ENCODE measurements at regions not wholly inside any gene's neighbourhood (a gene's known extent, or its start where the extent isn't known, plus 50 kb on each side); places are given as distances from the start of the nearest gene placed in this dataset.
A peak's percentile ranks its signal among the peaks of the same experiment; 100 is the strongest.

DNA sequence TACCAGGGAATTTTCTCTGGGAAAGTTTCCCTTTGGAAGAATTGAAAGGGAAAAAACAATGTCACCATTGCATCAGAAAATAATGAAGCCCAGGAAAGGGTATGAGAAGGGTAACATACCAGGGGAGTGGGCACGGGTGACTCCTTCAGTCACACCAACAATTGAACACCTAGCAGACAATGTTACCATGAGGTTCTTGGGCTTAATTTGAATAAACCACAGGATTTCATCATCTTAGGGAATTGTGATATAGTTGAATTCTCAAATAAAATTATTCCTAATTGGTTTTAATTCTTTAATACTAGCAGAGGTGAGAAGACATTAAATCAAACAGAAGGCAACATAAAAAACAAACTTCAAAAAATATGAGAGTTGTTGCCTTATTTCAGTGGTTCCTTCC is 73.7 kb upstream of the RREB1 start:
- TF ChIP-seq ZFX (IDR thresholded peaks at IDR 0.05), result no peak
- TF ChIP-seq, protein P1, sequence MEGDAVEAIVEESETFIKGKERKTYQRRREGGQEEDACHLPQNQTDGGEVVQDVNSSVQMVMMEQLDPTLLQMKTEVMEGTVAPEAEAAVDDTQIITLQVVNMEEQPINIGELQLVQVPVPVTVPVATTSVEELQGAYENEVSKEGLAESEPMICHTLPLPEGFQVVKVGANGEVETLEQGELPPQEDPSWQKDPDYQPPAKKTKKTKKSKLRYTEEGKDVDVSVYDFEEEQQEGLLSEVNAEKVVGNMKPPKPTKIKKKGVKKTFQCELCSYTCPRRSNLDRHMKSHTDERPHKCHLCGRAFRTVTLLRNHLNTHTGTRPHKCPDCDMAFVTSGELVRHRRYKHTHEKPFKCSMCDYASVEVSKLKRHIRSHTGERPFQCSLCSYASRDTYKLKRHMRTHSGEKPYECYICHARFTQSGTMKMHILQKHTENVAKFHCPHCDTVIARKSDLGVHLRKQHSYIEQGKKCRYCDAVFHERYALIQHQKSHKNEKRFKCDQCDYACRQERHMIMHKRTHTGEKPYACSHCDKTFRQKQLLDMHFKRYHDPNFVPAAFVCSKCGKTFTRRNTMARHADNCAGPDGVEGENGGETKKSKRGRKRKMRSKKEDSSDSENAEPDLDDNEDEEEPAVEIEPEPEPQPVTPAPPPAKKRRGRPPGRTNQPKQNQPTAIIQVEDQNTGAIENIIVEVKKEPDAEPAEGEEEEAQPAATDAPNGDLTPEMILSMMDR (conservative IDR thresholded peaks at IDR 0.05), result no peak
- H3K27ac ChIP-seq, result no peak overlapping the region

DNA sequence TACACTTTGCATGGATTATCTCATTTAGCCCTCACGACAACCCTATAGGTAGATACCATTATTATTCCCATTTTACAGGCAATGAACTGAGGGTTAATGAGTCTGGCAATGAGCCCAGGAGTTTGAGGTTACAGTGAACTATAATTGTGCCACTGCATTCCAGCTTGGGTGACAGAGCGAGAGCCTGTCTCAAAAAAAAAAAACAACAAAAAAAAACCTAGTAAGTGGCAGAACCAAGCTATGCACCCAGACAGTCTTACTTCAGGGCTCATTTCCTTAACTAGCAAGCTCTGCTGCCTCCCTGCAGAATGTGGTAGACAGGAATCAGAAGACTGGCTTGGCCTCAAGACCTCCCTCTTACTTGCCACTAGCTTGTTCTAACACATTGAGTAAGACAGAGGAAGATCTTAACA is 71.9 kb upstream of the RREB1 start:
- H3K27ac ChIP-seq, result no peak overlapping the region
- TF ChIP-seq ZFX (IDR thresholded peaks at IDR 0.05), result no peak
- TF ChIP-seq, protein P1 (conservative IDR thresholded peaks at IDR 0.05), result no peak

DNA sequence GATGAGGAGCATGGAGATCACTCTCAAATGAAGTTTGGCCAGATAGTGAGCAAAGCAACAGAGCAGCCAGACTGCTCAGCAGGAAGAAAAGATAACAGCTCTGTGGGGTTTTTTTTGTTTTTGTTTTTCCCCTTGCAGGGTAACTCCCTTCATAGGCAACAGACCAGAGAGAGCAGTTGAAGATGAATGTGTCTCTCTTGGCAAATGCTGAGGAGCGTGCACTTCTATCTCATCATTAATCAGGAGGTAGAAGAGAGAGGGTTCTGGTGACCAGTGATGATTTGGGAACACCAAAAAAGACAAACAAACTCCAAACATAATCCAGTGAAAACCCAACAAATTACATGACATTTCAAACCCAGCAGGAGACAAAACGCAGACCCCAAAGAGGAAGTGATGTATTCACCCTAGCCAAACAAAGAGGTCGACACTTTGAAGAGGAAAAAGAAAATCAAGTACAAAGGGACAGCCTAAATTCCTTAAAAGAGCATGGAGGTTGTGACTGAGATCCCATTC is 66.2 kb upstream of the RREB1 start:
- H3K27ac ChIP-seq, result peak overlapping the region; percentile 83; the same call in 1 of the 2 replicates
- TF ChIP-seq, protein P1 (conservative IDR thresholded peaks at IDR 0.05), result no peak
- no peak for TF ChIP-seq ZFX (IDR thresholded peaks at IDR 0.05)

DNA sequence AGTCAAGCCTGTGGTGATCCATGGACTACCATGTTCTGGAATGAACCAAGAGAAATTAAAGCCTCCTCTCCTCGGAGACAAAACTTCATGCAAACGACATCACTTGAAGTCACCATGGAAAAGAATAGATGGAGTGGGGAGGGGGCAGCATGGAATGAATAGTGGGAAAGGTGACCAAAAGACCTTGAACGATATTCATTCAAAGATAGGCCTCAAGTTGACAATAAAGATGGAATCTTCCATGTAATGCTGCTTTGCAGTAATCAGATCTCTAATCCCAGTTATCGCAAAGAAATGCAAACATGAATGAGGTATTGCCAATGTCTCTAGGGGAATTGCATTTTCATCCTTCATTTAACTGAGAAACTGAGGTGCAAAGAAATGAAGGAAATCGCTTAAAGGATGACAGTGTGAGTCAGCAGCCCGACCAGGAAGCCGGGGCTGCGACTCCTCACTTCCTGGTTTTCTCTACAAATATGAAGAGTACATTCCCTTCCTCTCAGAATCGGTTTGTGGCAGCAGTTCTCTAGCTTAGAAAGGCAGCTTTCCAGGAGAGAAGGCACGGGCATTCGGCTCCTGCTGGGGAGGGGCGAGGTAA is 65.6 kb upstream of the RREB1 start:
- TF ChIP-seq ZFX (IDR thresholded peaks at IDR 0.05), result peak; percentile 13; the same call in 1 of the 2 replicates
- TF ChIP-seq, protein P1 (conservative IDR thresholded peaks at IDR 0.05), result no peak
- H3K27ac ChIP-seq, result peak overlapping the region; percentile 83

DNA sequence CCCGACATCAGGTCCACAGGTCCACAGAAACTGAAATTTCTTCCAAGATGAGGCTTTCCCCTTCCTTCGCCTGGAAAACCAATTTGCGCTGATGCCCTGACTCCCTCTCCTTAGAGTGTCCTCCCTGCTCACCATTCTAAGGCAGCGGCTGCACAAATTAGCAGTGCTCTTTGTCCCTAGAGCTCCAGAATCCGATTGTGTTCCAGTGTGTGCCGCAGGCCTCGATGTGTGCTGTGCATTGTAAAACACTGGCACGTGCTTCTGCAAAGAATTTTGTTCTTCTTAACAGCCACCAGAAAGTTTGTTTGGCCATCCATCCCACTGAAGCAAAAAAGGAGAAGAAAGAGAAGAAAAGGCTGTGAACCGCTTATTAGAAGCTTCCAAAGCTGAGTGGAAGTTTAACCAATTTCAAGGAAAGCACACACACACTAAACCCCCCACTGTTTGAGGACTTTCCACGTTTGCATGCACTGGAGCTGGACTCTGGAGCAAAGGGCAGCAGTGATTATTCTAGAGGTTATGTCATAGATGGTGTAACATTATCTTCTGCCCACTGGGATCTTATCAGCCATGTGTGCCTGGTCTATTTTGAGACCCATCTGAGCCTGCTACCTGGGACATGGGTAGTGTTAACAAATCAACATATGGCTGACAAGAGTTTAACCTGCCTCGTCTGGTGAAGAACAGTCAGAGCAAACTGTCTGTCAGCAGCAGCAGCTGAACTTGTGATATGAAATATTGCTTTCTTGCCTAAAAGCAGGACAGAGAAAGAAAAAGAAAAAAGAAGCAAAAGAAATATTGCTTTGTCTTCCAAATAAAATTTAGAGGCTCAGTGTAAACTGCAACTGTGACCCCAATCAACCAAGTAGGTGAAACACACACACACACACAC is 64.9 kb upstream of the RREB1 start:
- 0 out of 2 replicates have a peak, but pooled peaks have one; percentile 27 for TF ChIP-seq ZFX (IDR thresholded peaks at IDR 0.05)
- TF ChIP-seq, protein P1 (conservative IDR thresholded peaks at IDR 0.05), result no peak
- peak overlapping the region; percentile 83 for H3K27ac ChIP-seq

DNA sequence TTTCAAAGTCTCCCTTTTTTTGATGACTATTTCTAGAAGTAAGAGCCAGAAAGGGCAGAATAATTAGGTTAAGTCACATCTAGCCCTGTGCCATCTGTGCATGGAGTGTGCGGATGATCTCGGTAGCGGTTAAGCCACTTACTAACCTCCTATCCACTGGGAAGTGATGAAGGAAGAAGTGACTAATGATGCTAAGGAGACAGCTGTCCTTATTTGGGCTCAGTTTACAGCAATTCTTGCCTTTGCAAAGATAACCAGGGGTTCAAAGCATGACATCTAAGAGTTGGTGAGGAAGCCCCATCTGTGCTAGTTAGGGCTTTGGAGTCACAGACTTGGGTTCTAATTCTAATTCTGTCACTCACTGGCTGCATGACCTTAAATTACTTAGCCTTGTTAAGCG is 62.4 kb upstream of the RREB1 start:
- TF ChIP-seq, protein P1 (conservative IDR thresholded peaks at IDR 0.05), result no peak
- TF ChIP-seq ZFX (IDR thresholded peaks at IDR 0.05), result no peak

DNA sequence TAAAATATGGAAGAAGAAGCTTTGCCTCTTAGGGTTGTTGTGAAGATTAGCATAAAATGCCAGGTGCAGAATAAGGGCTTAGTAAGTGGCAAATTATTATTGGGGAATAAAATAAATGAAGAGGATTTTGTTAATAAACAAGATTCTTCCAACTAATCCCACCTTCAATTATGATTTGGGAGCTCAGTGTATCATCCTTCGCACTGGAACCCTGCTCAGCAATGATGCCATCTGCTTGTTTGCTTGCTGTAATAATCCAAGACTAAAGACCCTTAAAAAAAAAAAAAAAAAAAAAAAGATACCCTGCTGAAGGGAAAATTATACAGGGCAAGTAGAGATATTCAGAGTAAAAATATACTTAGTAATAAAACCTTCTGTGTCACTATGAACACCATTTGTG is 62.0 kb upstream of the RREB1 start:
- no peak overlapping the region for H3K27ac ChIP-seq
- TF ChIP-seq, protein P1 (conservative IDR thresholded peaks at IDR 0.05), result no peak
- TF ChIP-seq ZFX (IDR thresholded peaks at IDR 0.05), result no peak

More for the DNA sequence above, 62.4 kb upstream of the RREB1 start:
- no peak overlapping the region for H3K27ac ChIP-seq
